ENCODE measurements at regions not wholly inside any gene's neighbourhood (a gene's known extent, or its start where the extent isn't known, plus 50 kb on each side); places are given as distances from the start of the nearest gene placed in this dataset.

GRCh38 chr3:56855856-56856512 lies 54.2 kb upstream of the ARHGEF3 start:
- Histone ChIP-seq H3K36me3 (ENCODE audit: low read length) (no peaks in the 10 kb centered on the region), H2AFZ (ENCODE audit: low read depth, low read length, severe bottlenecking) (no peak overlapping the region), H3K79me2 (ENCODE audit: insufficient read depth, low read length) (no peaks in the 10 kb centered on the region), H3K27ac (ENCODE audit: low read depth, low read length) (no peak overlapping the region), H4K20me1 (ENCODE audit: low read depth, low read length) (no peaks in the 10 kb centered on the region), H3K27me3 (ENCODE audit: low read length) (no peaks in the 10 kb centered on the region), H3K4me3 (ENCODE audit: insufficient read depth, low read length, poor library complexity, severe bottlenecking) (no peak overlapping the region), H3F3A (ENCODE audit: insufficient read depth) (no peaks in the 10 kb centered on the region), H3K9me2 (replicated peaks; ENCODE audit: insufficient read depth, low read length) (no peaks in the 10 kb centered on the region), H3K4me2 (ENCODE audit: low read depth, low read length, poor library complexity, severe bottlenecking) (no peak overlapping the region), H3K9me3 (ENCODE audit: insufficient read depth, low read length) (no peaks in the 10 kb centered on the region), H3K9ac (ENCODE audit: low read length) (no peak overlapping the region)
- no peak for TF ChIP-seq EZH2phosphoT487 (conservative IDR thresholded peaks at IDR 0.05; ENCODE audit: low read length)
- peak; percentile 74 for TF ChIP-seq CTCF (IDR thresholded peaks at IDR 0.05; ENCODE audit: insufficient read depth, low read length, poor library complexity, severe bottlenecking)

DNA sequence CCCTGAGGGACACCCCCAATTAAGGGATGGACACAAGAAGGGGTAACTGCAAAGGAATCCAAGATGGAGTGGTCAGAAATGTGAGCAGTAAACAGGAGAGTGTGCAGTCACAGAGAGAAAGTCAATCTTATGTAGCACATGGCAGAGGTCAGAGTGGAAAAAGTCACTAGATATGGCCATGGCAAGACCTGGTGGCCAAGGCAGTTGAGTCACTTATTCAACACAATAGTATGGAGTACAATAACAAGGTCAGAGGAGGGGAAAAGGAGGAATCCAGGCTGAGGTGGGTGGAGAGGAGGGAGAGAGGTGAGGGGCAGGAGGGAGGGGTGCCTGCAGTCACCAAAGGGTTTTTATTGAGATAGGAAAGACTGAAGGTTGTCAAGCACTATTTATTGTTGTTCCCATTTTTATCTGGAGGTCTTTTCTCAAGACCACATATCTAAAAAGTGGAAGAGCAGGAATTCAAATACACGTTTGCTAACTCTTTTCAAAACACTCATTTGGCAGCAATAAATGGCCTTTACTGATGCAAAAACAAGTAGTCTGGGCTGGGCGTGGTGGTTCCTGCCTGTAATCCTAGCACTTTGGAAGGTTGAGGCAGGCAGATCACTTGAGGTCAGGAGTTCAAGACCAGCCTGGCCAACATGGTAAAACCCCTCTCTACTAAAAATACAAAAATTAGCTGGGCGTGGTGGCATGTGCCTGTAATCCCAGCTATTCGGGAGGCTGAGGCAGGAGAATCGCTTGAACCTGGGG lies 53.3 kb upstream of the ARHGEF3 start:
- H3K4me3 ChIP-seq (ENCODE audit: insufficient read depth, low read length, poor library complexity, severe bottlenecking): no peak overlapping the region
- no peaks in the 10 kb centered on the region for H4K20me1 ChIP-seq (ENCODE audit: low read depth, low read length)
- no peak overlapping the region for H3K9ac ChIP-seq (ENCODE audit: low read length)
- no peaks in the 10 kb centered on the region for H3K79me2 ChIP-seq (ENCODE audit: insufficient read depth, low read length)
- no peaks in the 10 kb centered on the region for H3K9me2 ChIP-seq (replicated peaks; ENCODE audit: insufficient read depth, low read length)
- TF ChIP-seq CTCF (IDR thresholded peaks at IDR 0.05; ENCODE audit: insufficient read depth, low read length, poor library complexity, severe bottlenecking) (no peak), EZH2phosphoT487 (conservative IDR thresholded peaks at IDR 0.05; ENCODE audit: low read length) (no peak)
- no peaks in the 10 kb centered on the region for H3K27me3 ChIP-seq (ENCODE audit: low read length)
- no peak overlapping the region for H3K27ac ChIP-seq (ENCODE audit: low read depth, low read length)
- H3K4me2 ChIP-seq (ENCODE audit: low read depth, low read length, poor library complexity, severe bottlenecking): no peak overlapping the region
- no peak overlapping the region for H2AFZ ChIP-seq (ENCODE audit: low read depth, low read length, severe bottlenecking)
- no peaks in the 10 kb centered on the region for H3K9me3 ChIP-seq (ENCODE audit: insufficient read depth, low read length)
- H3F3A ChIP-seq (ENCODE audit: insufficient read depth): no peaks in the 10 kb centered on the region
- no peaks in the 10 kb centered on the region for H3K36me3 ChIP-seq (ENCODE audit: low read length)

- TF ChIP-seq EZH2phosphoT487 (conservative IDR thresholded peaks at IDR 0.05; ENCODE audit: low read length): no peak
- TF ChIP-seq CTCF (IDR thresholded peaks at IDR 0.05; ENCODE audit: insufficient read depth, low read length, poor library complexity, severe bottlenecking): no peak
- H3K4me3 ChIP-seq (ENCODE audit: insufficient read depth, low read length, poor library complexity, severe bottlenecking): no peak overlapping the region
- no peaks in the 10 kb centered on the region for H3K27me3 ChIP-seq (ENCODE audit: low read length)
- H3K4me2 ChIP-seq (ENCODE audit: low read depth, low read length, poor library complexity, severe bottlenecking): no peak overlapping the region
- H4K20me1 ChIP-seq (ENCODE audit: low read depth, low read length): no peaks in the 10 kb centered on the region
- no peaks in the 10 kb centered on the region for H3K9me2 ChIP-seq (replicated peaks; ENCODE audit: insufficient read depth, low read length)
- H2AFZ ChIP-seq (ENCODE audit: low read depth, low read length, severe bottlenecking): no peak overlapping the region
- H3K79me2 ChIP-seq (ENCODE audit: insufficient read depth, low read length): no peaks in the 10 kb centered on the region
- no peaks in the 10 kb centered on the region for H3F3A ChIP-seq (ENCODE audit: insufficient read depth)
- no peaks in the 10 kb centered on the region for H3K36me3 ChIP-seq (ENCODE audit: low read length)
- H3K27ac ChIP-seq (ENCODE audit: low read depth, low read length): no peak overlapping the region
- no peak overlapping the region for H3K9ac ChIP-seq (ENCODE audit: low read length)
- H3K9me3 ChIP-seq (ENCODE audit: insufficient read depth, low read length): no peaks in the 10 kb centered on the region
These were observed 50.5 kb upstream of the ARHGEF3 start for GRCh38 chr3:56851966-56852884.

All from SU-DHL-6 (cell line).